ENCODE measurements at regions not wholly inside any gene's neighbourhood (a gene's known extent, or its start where the extent isn't known, plus 50 kb on each side); places are given as distances from the start of the nearest gene placed in this dataset.
A peak's percentile ranks its signal among the peaks of the same experiment; 100 is the strongest.

- peak; percentile 37 for DNase-seq
Observed at GRCh38 chr14:37903343-37904191, 304.1 kb upstream of the SSTR1 start.

DNA sequence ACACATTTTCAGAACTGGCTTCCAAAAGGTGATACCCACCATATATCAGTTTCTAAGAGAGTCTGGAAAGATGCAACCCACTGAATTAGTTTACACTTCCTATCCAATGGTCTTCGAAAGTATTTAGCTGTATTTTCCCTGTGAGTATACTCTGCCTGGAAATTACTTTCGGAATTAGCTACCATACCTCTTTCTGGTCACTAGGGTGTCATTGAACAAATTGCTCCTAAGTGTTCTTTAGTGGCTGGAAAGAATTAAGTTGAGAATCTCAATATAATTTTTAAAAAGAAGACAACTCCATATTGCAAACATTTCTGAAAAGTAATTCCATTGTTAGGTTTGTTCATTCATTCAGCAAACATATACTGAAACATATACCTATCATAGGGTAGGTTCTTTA, 283.1 kb upstream of the SSTR1 start:
- no peak for DNase-seq

DNA sequence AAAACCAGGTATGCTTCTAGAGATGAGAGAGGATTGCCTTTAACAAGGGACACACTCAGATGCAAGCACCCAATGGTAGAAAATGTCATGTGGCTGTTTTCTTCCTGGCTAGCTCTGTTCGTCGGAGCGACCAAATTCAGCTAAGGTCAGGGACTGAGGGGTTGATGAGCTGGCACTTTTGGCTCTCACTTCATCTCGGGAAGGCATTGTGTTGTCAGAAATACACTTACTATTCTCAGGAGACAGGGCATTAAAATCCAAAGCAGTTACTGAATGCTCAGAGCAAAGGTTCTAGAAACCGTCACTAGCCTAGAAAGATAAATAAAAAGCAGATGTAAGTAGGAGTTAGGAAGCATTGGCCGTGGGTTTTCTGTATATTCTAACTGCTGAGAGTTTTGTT, 275.7 kb upstream of the SSTR1 start:
- DNase-seq = no peak

DNA sequence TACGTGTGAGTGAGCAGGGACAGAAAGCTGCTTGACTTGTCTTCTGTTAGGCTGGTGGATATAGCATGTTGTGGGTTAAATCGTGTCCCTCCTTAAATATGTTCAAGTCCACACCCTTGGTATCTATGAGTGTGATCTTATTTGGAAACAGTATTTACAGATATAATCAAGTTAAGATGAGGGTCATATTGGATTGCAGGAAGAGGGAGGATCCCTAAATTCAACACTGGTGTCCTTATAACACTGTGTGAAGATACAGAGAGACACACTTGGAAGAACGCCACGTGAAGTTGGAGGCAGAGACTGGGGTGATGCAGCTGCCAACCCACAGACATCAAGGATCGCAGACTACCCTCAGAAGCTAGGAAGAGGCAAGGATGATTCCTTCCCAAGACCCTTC, 275.2 kb upstream of the SSTR1 start:
- DNase-seq = no peak

DNA sequence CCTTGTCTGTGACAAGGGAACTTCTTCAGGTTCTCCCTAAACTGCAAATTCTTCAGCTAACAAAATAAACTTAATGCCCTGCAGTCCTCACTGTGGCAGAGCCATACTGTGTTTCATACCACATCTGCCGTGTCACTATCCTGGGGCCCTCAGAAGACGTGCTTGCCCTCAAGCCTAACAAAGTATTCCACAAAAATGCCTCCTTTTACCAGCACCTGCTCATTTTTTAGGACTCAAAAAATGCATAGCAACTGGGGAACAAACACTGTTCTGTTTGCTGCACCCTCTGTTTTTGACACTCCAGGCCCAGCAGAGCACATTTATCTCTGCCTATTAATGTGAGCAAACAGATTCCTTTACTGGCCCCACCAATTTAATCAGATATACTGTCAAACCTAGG, 270.7 kb upstream of the SSTR1 start:
- DNase-seq = no peak

GRCh38 chr14:37939442-37940028, 268.2 kb upstream of the SSTR1 start:
- DNase-seq = no peak

- no peak for DNase-seq
Observed at GRCh38 chr14:37945959-37946358, 261.7 kb upstream of the SSTR1 start.

DNA sequence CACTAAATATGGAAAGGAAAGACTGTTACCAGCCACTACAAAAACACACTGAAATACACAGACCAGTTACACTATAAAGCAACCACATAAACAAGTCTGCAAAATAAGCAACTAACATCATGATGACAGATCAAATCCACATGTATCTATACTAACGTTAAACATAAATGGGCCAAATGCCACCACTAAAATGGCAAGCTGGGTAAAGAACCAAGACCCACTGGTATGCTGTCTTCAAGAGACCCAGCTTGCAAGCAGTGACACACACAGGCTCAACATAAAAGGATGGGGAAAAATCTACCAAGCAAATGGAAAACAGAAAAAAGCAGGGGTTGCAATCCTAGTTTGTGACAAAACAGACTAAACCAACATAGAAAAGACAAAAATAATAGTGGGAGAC, 260.9 kb upstream of the SSTR1 start:
- DNase-seq = no peak

- DNase-seq = no peak
Observed at GRCh38 chr14:37948266-37948665, 259.4 kb upstream of the SSTR1 start.

DNA sequence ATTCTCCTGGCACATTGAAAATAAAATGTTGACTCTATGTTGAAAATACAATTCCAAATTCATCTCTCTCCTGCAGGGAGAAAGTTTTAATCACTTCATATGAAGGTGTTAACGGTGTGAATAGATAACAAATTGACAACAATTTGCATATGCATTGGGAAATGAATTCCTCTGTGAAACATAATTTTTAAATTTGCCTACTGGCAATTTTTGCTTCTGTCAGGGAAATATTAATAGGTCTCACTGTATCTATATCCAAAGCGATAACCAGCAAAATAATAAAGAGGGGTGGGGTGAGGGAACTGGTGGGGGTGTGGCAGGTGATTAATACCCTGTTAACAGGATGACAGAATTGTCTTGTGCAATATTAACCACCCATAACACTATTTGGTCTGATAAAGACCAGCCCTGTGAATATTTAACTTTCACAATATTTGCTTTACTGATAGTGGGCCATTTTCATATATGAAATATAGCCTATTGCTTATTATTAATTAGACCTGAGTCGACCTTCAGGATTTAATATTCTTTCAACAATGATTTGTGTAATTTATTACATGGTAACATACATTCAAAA, 239.0 kb upstream of the SSTR1 start:
- no peak for DNase-seq

DNA sequence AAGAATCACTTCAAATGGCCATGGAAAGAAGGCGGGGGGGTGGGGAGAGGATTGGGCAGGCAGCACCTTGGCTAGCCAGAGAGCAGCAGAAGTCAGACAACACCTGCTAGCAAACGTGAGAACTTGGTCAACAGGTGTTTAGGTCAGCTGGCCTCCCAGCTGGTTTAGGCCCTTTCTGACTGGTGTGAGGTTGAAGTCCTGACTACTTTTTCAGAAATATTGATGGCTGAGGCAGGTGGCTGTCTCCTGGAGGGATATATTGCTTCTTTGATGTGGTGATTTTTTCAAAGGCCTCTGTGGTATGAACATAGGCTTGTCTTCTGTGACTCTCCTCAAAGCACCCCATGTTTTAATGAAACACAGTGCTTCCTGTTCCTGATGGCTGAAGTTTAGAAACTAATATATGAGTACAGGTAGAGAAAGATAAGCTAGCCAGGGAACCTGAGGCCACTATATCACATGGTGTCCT, 238.2 kb upstream of the SSTR1 start:
- DNase-seq = no peak

GRCh38 chr14:37970696-37971095, 237.0 kb upstream of the SSTR1 start:
- DNase-seq = no peak

GRCh38 chr14:37972941-37973887, 234.5 kb upstream of the SSTR1 start:
- no peak for DNase-seq

DNA sequence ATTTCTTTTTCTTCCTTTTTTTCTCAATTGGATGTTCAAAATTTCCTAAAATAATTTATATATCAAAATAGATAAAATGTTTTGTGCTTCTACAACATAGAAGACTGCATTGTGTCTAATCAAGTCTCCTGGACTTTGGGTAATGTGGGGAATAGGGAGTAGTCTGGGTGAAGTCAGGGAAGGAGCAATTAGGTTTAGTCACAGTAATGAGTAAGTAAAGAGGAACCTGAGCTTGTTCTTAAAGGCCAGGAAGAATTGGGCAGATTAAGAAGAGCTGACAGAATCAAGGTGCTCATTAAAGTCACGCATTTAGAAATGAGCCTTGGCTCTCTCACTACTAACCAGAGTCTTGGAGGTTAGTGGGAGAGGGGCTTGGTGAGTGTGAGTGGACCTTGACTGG, 233.3 kb upstream of the SSTR1 start:
- DNase-seq = no peak

DNA sequence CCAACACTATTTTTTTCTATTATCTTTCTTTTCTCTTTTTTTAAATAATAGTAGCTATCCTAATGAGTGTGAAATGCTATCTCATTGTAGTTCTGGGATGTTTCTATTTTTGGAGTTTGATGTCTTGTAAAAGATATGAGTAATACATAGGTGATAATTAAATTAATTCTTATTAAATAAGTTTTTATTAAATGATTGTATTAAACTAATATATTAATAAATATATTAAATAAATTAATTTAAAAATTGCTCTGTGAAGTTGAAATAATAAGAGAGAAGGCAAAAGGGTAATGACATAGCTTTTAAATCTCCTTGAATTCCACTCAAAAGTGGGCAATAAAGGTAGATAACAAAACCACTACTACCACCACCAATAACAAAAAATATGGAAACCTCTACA, 230.2 kb upstream of the SSTR1 start:
- DNase-seq = no peak

GRCh38 chr14:37985826-37986470, 221.8 kb upstream of the SSTR1 start:
- DNase-seq = peak; percentile 23

GRCh38 chr14:37988472-37988871, 219.2 kb upstream of the SSTR1 start:
- DNase-seq = no peak

DNA sequence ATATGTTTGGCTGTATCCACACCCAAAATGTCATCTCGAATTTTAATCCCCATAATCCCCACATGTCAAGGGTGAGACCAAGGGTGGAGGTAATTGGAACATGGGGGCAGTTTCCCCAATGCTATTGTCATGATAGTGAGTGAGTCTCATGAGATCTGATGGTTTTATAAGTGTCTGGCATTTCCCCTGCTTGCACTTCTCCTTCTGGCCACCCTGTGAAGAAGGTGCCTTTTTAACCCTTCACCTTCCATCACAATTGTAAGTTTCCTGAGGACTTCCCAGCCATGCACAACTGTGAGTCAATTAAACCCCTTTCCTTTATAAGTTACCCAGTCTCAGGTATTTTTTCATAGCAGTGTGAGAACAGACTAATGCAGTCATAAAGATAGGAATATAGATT, 216.7 kb upstream of the SSTR1 start:
- no peak for DNase-seq

DNA sequence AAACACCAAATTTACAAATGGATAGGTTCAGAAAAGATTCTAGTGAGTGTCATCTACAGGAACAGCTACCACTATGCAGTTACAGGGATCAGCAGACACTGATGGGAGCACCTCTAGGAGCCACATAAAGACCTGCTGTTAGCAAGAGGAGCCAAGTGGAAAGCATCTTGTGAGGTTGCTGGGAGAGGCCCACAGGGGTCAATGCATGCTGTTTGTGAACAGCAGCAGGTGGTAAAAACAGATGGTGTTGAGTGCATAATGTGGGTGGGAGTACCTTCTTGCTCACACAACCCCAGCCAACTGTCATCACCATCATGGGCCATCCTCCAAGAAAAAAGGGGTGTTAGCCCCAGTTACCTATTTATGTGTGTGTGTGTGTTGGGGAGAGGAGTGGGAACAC, 215.2 kb upstream of the SSTR1 start:
- no peak for DNase-seq

GRCh38 chr14:37994846-37995372, 212.8 kb upstream of the SSTR1 start:
- no peak for DNase-seq

DNA sequence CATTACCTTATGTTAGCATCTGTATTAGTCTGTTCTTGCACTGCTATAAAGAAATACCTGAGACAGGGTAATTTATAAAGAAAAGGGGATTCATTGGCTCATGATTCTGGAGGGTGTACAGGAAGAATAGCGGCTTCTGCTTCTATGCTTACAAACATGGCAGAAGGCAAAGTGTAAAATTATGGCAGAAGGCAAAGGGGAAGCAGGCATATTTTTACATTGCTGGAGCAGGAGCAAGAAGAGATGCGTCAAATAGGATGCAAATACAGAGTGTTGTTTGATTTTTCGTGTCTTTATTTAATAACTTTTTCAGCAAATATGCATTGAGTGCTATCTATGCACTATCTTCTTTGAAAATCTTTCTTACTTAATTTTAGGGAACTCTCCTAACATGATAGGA, 210.7 kb upstream of the SSTR1 start:
- DNase-seq = no peak

DNA sequence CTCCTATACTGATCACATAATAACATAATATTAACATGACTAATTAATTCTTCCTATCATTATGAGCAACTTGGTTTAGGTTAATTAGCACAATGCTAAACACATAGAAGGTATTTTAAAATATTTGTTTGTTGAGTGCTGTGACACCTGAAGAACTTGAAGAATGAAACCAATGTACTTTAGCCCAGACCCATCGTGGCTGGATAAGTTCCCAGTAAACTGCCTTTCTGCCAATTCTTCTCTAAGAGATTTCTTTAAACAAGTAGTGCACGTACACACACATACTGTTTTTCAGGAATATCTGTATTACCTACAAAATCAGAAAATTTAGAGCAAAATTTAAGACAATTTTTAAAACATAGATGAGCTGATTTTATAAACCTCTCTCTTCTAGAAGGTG, 207.4 kb upstream of the SSTR1 start:
- DNase-seq = no peak

All from NCI-H748 treated with DMSO at 0.1 percent for 48 hours (cell line).